ENCODE measurements at regions not wholly inside any gene's neighbourhood (a gene's known extent, or its start where the extent isn't known, plus 50 kb on each side); places are given as distances from the start of the nearest gene placed in this dataset.

- TF ChIP-seq CTCF (IDR thresholded peaks at IDR 0.05): no peak
- no peak for TF ChIP-seq POLR2A (IDR thresholded peaks at IDR 0.05)
- no peak for TF ChIP-seq POLR2AphosphoS5 (IDR thresholded peaks at IDR 0.05)
These were observed 128.4 kb downstream of the FHDC1 start for GRCh38 chr4:153064571-153064970.
